DND-41 (cell line): ENCODE measurements at regions not wholly inside any gene's neighbourhood (a gene's known extent, or its start where the extent isn't known, plus 50 kb on each side); places are given as distances from the start of the nearest gene placed in this dataset.

ENCODE experiments used
- CTCF ChIP-seq: IDR thresholded peaks from 2 replicates; pipeline ENCODE4 v1.5.1; 2012; ENCODE audit warnings: borderline replicate concordance, low read length, moderate library complexity, mild to moderate bottlenecking; ENCODE audit not compliant: poor library complexity, severe bottlenecking; ENCODE audit errors: extremely low read depth
- EZH2 ChIP-seq: IDR thresholded peaks from 3 replicates; pipeline ENCODE4 v1.6.1; 2012; ENCODE audit warnings: borderline replicate concordance, low read depth, mild to moderate bottlenecking, moderate library complexity, low read length, inconsistent platforms; ENCODE audit not compliant: severe bottlenecking

- TF ChIP-seq EZH2 (no peak), CTCF (no peak)
These were observed 635.5 kb upstream of the NETO1 start for GRCh38 chr18:73503326-73503725.
